ENCODE measurements at regions not wholly inside any gene's neighbourhood (a gene's known extent, or its start where the extent isn't known, plus 50 kb on each side); places are given as distances from the start of the nearest gene placed in this dataset.

DNA sequence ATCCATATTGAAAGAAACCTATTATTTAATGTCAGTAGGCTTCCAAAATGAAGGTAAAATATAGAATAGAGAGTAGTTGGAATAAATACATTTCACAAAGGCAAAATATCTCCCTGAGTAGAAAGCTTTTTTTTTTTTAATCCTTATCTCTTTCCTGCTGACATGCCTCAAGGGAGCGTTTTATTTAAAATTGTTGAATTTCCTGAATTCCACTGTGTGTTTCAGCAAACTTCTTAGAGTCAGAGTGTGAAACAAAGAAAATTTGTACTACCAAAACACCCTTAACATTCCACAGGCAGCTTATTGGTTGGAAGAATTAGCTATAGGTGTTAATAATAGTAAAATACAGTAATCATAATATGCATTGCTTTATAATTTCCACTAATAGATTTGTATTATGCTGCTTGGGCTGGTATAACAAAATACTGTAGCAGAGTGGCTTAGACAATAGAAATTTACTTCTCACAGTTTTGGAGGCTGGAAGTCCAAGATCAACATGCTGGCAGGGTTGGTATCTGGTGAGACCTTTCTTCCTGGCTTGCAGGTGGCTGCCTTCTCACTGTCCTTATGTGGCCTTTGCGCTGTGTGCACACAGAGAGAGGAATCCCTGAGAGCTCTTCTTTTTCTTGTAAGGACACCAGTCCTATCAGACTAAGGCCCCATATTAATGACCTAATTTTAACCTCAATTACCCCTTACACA lies 468.4 kb upstream of the C1orf87 start:
- Histone ChIP-seq H3K27me3 (no peaks in the 10 kb centered on the region), H3K9me3 (no peaks in the 10 kb centered on the region), H3K4me3 (no peak overlapping the region), H3K4me1 (no peaks in the 10 kb centered on the region), H3K36me3 (no peaks in the 10 kb centered on the region), H3K27ac (no peak overlapping the region)
- WGBS = 68% methylated on average over 2 of the region's 2 CpGs
- TF ChIP-seq, protein P1, sequence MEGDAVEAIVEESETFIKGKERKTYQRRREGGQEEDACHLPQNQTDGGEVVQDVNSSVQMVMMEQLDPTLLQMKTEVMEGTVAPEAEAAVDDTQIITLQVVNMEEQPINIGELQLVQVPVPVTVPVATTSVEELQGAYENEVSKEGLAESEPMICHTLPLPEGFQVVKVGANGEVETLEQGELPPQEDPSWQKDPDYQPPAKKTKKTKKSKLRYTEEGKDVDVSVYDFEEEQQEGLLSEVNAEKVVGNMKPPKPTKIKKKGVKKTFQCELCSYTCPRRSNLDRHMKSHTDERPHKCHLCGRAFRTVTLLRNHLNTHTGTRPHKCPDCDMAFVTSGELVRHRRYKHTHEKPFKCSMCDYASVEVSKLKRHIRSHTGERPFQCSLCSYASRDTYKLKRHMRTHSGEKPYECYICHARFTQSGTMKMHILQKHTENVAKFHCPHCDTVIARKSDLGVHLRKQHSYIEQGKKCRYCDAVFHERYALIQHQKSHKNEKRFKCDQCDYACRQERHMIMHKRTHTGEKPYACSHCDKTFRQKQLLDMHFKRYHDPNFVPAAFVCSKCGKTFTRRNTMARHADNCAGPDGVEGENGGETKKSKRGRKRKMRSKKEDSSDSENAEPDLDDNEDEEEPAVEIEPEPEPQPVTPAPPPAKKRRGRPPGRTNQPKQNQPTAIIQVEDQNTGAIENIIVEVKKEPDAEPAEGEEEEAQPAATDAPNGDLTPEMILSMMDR (IDR thresholded peaks at IDR 0.05) = no peak
- TF ChIP-seq POLR2AphosphoS5 (IDR thresholded peaks at IDR 0.05) = no peak
- TF ChIP-seq EP300 (IDR thresholded peaks at IDR 0.05) = no peak
- TF ChIP-seq POLR2A (IDR thresholded peaks at IDR 0.05) = no peak
- no peak for DNase-seq (ENCODE audit: low spot score in 2 of 2)

DNA sequence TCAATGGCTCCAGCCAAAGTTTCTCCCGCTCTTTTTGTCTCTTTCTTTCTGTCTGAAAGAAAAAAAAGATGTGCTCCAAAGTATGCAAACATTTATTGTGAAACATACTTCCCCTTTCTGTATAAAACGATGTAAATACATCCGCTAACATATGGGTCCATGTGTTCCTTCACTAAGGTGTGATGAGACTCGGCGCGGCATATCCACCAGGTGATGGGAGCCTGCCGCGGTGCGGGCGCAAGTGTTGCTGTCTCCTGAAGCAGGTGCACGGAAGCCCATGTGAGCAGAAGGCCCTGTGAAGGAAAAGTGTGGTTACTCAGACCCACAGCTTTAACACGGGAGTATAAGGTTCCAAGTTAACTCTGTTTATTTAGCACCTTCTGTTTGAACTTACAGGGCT lies 466.6 kb upstream of the C1orf87 start:
- no peak overlapping the region for H3K27ac ChIP-seq
- no peaks in the 10 kb centered on the region for H3K9me3 ChIP-seq
- no peaks in the 10 kb centered on the region for H3K36me3 ChIP-seq
- H3K27me3 ChIP-seq = no peaks in the 10 kb centered on the region
- TF ChIP-seq POLR2A (IDR thresholded peaks at IDR 0.05) (no peak), EP300 (IDR thresholded peaks at IDR 0.05) (no peak), POLR2AphosphoS5 (IDR thresholded peaks at IDR 0.05) (no peak)
- TF ChIP-seq, protein P1 (IDR thresholded peaks at IDR 0.05) = no peak
- H3K4me3 ChIP-seq = no peak overlapping the region
- 75% methylated on average over 12 of the region's 12 CpGs for WGBS
- DNase-seq (ENCODE audit: low spot score in 2 of 2) = no peak
- no peaks in the 10 kb centered on the region for H3K4me1 ChIP-seq

DNA sequence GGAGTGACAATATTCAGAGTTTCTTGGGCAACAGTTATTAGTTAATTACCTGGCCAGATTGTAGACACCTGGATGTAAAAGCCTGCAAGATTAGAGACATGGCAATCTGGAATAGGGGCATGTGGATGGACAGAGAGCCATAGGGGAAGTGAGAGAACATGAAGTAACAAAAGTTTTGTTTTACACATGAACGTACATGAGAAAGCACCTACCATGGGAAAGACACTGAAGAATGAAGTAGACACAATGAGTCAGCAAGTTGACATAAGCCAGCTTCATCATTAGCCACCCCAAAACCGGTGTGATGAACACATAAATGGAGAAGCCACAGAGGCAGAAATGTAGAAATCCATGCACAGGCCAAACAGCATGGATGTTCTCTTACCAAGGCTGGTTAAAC lies 462.1 kb upstream of the C1orf87 start:
- H3K27ac ChIP-seq = no peak overlapping the region
- no peaks in the 10 kb centered on the region for H3K27me3 ChIP-seq
- no peak overlapping the region for H3K4me3 ChIP-seq
- H3K9me3 ChIP-seq = no peaks in the 10 kb centered on the region
- TF ChIP-seq, protein P1 (IDR thresholded peaks at IDR 0.05) = no peak
- TF ChIP-seq EP300 (IDR thresholded peaks at IDR 0.05) (no peak), POLR2AphosphoS5 (IDR thresholded peaks at IDR 0.05) (no peak), POLR2A (IDR thresholded peaks at IDR 0.05) (no peak)
- WGBS = 89% methylated on average over 2 of the region's 2 CpGs
- no peaks in the 10 kb centered on the region for H3K4me1 ChIP-seq
- H3K36me3 ChIP-seq = no peaks in the 10 kb centered on the region
- DNase-seq (ENCODE audit: low spot score in 2 of 2) = no peak

DNA sequence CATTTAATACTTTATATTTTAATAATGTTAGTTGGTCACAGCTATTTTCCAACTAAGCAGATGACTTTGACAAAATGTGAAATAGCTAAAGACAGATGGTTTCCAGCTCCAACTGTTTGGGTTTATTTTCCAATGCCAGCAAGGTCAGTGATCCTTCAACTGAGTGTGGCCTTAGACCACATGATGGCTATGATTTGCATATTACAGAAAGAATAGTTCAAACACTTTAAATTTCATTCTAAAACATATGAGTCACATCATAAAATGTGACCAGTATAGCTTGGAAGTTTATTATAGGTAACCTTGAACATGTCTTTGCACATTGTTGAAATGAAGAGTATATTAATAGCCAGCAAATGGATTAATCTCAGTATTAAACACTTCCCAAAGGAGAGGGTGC lies 454.0 kb upstream of the C1orf87 start:
- no peaks in the 10 kb centered on the region for H3K36me3 ChIP-seq
- no peaks in the 10 kb centered on the region for H3K4me1 ChIP-seq
- no peak overlapping the region for H3K4me3 ChIP-seq
- H3K9me3 ChIP-seq = no peaks in the 10 kb centered on the region
- TF ChIP-seq POLR2A (IDR thresholded peaks at IDR 0.05) = no peak
- no peak for TF ChIP-seq POLR2AphosphoS5 (IDR thresholded peaks at IDR 0.05)
- TF ChIP-seq, protein P1 (IDR thresholded peaks at IDR 0.05) = no peak
- TF ChIP-seq EP300 (IDR thresholded peaks at IDR 0.05) = no peak
- no peaks in the 10 kb centered on the region for H3K27me3 ChIP-seq
- no peak for DNase-seq (ENCODE audit: low spot score in 2 of 2)
- H3K27ac ChIP-seq = no peak overlapping the region

DNA sequence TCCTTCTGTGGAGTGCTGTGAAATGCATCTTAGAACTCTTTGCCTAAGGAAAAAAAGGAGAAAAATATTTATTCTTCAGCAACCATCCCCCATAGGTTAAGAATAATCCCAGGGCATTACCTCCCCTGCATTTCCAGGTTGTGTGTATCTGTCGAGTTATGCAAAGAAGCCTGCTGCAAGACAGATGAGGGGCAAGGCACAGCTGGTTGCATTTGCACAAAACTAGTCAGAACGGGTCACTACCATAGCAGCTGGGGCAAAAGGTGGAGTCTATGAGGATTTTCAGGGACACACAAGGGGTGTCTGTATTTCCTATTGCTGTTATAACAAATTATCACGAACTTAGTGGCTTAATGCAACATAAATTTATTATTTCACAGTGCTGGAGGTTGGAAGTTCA lies 443.4 kb upstream of the C1orf87 start:
- no peak for DNase-seq (ENCODE audit: low spot score in 2 of 2)
- no peak overlapping the region for H3K27ac ChIP-seq
- TF ChIP-seq, protein P1 (IDR thresholded peaks at IDR 0.05) = no peak
- TF ChIP-seq EP300 (IDR thresholded peaks at IDR 0.05) (no peak), POLR2A (IDR thresholded peaks at IDR 0.05) (no peak), POLR2AphosphoS5 (IDR thresholded peaks at IDR 0.05) (no peak)
- H3K36me3 ChIP-seq = no peaks in the 10 kb centered on the region
- 42% methylated on average over 3 of the region's 3 CpGs for whole genome bisulfite sequencing
- no peaks in the 10 kb centered on the region for H3K27me3 ChIP-seq
- no peaks in the 10 kb centered on the region for H3K9me3 ChIP-seq
- no peaks in the 10 kb centered on the region for H3K4me1 ChIP-seq
- no peak overlapping the region for H3K4me3 ChIP-seq

Measured in suprapubic skin (tissue), 4 donors.